ENCODE measurements at regions not wholly inside any gene's neighbourhood (a gene's known extent, or its start where the extent isn't known, plus 50 kb on each side); places are given as distances from the start of the nearest gene placed in this dataset.

DNA sequence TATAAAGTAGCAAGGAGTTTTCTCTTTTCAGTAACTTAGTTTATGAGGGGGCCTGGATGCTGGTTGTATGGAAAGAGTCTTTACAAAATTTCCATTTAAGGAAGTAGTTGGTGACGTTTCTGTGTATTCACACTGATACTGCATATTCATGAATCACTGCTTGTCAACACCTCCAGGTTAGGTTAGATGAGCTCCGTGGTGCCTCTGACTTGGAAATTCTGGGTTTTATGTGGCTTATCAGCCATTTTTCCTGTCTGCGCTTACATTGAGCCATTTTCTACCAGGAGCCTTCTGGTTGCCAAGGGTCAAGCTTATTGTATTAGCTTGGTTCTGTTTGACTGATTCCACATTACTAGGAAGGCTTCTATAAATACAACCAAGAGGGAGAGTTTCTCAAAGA, 128.3 kb downstream of the SLC28A3 start:
- TF ChIP-seq, protein P1, sequence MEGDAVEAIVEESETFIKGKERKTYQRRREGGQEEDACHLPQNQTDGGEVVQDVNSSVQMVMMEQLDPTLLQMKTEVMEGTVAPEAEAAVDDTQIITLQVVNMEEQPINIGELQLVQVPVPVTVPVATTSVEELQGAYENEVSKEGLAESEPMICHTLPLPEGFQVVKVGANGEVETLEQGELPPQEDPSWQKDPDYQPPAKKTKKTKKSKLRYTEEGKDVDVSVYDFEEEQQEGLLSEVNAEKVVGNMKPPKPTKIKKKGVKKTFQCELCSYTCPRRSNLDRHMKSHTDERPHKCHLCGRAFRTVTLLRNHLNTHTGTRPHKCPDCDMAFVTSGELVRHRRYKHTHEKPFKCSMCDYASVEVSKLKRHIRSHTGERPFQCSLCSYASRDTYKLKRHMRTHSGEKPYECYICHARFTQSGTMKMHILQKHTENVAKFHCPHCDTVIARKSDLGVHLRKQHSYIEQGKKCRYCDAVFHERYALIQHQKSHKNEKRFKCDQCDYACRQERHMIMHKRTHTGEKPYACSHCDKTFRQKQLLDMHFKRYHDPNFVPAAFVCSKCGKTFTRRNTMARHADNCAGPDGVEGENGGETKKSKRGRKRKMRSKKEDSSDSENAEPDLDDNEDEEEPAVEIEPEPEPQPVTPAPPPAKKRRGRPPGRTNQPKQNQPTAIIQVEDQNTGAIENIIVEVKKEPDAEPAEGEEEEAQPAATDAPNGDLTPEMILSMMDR (IDR thresholded peaks at IDR 0.05): no peak
- no peak for TF ChIP-seq POLR2A (IDR thresholded peaks at IDR 0.05)
- DNase-seq (ENCODE audit: low spot score in 2 of 2): no peak
- intact Hi-C loops (cut with DNase I; ENCODE audit: low total_unique reads): no loop called here
- 58 to 67% methylated on average over 3 of the region's 3 CpGs for WGBS, 2 donors
- H3K4me3 ChIP-seq (ENCODE audit: low read depth, poor library complexity, severe bottlenecking): no peak overlapping the region

- 63 to 76% methylated on average over 2 of the region's 2 CpGs for WGBS, 2 donors
- TF ChIP-seq, protein P1 (IDR thresholded peaks at IDR 0.05): no peak
- no peak for TF ChIP-seq POLR2A (IDR thresholded peaks at IDR 0.05)
- DNase-seq (ENCODE audit: low spot score in 2 of 2): no peak
- intact Hi-C loops (cut with DNase I; ENCODE audit: low total_unique reads): no loop called here
- H3K4me3 ChIP-seq (ENCODE audit: low read depth, poor library complexity, severe bottlenecking): no peak overlapping the region
Observed at GRCh38 chr9:84212982-84213381, 127.6 kb downstream of the SLC28A3 start.

GRCh38 chr9:84216151-84216550, 124.4 kb downstream of the SLC28A3 start:
- WGBS, 2 donors: 86 to 93% methylated on average over 2 of the region's 2 CpGs
- intact Hi-C loops (cut with DNase I; ENCODE audit: low total_unique reads): no loop called here
- TF ChIP-seq POLR2A (IDR thresholded peaks at IDR 0.05): no peak
- TF ChIP-seq, protein P1 (IDR thresholded peaks at IDR 0.05): no peak
- no peak overlapping the region for H3K4me3 ChIP-seq (ENCODE audit: low read depth, poor library complexity, severe bottlenecking)
- DNase-seq (ENCODE audit: low spot score in 2 of 2): no peak

DNA sequence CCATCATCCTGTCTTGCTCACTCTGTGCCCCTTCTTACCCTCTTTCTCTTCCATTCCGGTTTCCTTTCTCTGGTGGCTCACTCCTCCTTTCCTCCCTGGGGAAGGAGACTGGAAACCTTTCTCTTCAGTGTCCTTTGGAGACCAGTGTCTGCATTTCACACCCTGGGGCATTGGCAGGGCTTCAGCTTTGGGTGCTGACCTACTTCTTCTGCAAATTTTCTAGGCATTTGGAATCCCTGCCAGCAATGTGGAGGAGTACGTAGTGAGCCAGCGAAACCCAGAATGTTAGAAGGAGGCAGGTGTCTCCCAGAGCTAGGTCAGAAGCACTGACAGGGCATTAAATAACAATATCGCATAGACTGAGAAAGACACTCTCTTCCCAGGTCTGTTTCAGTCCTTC, 122.2 kb downstream of the SLC28A3 start:
- WGBS, 2 donors: 54 to 56% methylated on average over 4 of the region's 4 CpGs
- DNase-seq (ENCODE audit: low spot score in 2 of 2): no peak
- intact Hi-C loops (cut with DNase I; ENCODE audit: low total_unique reads): no loop called here
- H3K4me3 ChIP-seq (ENCODE audit: low read depth, poor library complexity, severe bottlenecking): no peak overlapping the region
- TF ChIP-seq, protein P1 (IDR thresholded peaks at IDR 0.05): no peak

DNA sequence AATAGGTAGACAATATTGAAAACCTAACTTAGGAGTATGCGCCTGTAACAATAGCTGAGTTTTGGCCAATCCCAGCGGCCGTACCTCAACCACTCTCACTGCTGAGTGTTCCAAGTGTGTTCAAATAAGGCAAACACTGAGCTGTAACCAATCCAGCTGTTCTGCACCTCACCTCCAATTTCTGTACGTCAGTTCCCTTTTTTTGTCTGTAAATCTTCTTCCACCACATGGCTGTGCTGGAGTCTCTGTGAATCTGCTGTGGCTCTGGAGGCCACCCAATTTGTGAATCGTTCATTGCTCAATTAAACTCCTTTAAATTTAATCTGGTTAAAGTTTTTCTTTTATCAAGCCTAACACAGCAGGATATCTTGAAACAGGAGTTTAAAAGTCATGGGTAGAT, 116.3 kb downstream of the SLC28A3 start:
- WGBS, 2 donors: 67% methylated on average over 5 of the region's 5 CpGs
- DNase-seq (ENCODE audit: low spot score in 2 of 2): no peak
- intact Hi-C loops (cut with DNase I; ENCODE audit: low total_unique reads): no loop called here
- H3K4me3 ChIP-seq (ENCODE audit: low read depth, poor library complexity, severe bottlenecking): no peak overlapping the region
- TF ChIP-seq POLR2A (IDR thresholded peaks at IDR 0.05): no peak
- TF ChIP-seq, protein P1 (IDR thresholded peaks at IDR 0.05): no peak

Data from lower leg skin (tissue), 4 donors.